ENCODE measurements at regions not wholly inside any gene's neighbourhood (a gene's known extent, or its start where the extent isn't known, plus 50 kb on each side); places are given as distances from the start of the nearest gene placed in this dataset.
"Not testable (repeated sequence)": the region's sequence is repeated elsewhere in the genome, so short reads cannot be mapped to it uniquely, and the experiment has no call there.

DNA sequence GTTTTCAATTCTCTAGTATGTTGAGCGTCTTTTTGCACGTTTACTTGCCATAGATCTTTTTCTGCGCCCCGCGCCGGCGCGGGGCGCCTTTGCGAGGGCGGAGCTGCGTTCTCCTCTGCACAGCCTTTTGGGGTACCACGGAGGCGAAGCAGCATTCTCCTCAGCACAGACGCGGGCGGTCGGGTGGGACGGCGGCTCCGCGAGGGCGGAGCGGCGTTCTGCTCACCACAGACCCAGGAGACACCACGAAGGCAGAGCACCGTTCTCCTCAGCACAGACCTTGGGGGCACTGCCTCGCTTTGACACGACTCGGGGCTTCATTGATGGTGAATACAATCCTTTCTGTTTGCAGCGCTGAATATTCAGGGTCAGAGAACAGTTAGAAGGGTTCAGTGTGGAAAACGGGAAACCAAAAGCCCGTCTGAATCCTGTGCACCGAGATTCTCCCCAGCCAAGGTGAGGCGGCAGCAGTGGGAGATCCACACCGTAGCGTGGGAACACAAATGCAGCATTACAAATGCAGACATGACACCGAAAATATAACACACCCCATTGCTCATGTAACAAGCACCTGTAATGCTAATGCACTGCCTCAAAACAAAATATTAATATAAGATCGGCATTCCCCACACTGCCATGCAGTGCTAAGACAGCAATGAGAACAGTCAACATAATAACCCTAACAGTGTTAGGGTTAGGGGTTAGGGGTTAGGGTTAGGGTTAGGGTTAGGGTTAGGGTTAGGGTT, 190.7 kb upstream of the VIPR2 start:
- not testable (repeated sequence) for FAIRE-seq

DNA sequence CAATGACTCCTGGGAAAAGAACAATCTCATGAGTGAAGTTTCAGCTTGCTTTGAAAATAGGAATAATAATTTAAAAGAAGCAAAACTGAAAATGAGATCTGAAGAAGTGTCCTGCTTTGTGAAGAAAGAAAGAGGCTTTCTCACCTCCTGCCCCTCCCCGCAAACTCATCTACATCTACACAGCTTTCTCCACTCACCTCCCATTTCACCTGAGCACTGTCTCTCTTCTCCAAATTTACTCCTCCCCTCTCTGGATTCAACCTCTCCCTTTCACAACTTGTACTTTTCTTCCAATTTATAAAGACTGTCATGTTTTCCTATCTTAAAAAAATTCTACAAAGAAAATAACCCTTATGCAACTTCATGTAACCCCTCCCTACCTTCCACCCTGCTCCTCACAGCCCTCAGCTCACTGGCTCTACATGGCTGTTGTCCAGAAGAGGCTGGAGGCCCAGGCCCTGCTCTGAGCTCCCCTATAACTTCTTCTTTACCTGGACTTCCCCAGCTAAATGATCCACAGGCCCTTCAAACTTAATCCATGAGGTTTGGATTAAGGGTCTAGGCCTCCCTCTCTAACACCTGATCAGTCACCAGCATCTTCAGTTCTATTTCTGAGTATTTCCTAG, 188.3 kb upstream of the VIPR2 start:
- FAIRE-seq, result not testable (repeated sequence)

DNA sequence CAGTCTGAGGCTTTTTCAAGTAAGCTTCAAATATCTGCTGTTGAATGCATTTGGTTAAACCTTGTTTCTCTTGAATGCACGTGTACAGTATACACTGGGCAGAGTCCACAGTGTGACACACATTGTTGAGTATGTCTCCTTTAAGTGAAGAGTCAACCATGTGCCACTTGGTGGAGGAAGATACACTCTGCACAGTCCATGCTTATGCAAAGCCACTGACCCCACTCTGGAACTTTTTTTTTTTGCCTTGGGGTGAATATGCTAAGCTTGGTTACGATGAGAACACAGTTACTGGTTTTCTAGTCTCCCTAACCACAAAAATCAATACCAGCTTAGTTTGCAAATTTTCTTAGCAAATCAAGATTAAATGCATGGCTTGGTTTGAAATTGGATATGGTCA, 186.8 kb upstream of the VIPR2 start:
- no peak for FAIRE-seq

DNA sequence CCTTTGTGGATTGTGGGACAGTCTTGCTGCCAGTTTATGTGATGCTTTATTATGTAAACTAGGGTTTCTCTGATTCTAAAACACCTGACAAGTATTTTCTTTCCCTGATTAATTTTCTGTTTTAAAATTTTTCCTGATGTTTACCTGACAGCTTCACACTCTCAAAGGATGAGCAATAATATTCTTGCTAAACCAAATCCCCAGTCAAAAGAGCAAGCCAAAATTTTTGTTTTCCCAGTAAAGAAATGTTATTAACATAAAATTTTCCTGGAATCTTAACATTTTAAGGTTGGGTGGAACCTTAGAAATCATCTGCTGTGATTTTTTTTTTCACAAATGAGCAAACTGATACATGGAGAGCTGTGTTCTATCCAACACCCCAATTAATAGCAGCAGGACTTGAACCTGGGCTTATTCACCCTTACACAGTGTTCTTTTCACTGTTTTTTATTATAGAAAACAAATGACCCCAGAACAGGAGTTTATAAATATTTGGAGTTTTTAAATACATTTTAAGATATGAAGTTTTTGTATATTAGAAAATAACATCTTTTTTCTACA, 185.2 kb upstream of the VIPR2 start:
- FAIRE-seq, result no peak

DNA sequence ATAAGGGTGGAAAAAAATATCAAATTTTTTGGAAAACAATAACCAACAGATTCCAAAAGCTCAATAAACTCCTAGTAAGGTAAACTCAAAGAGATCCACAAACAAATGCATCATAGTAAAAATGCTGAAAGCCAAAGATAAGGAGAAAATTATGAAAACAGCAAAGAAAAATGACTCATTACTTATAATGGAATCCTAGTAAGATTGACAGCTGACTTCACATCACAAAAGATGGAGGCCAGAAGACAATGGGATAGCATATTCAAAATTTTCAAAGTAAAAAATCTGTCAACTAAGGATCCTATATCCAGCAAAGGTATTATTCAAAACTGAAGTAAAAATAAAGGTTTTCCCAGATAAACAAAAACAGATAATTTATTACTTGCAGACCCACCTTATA, 183.4 kb upstream of the VIPR2 start:
- no peak for FAIRE-seq

DNA sequence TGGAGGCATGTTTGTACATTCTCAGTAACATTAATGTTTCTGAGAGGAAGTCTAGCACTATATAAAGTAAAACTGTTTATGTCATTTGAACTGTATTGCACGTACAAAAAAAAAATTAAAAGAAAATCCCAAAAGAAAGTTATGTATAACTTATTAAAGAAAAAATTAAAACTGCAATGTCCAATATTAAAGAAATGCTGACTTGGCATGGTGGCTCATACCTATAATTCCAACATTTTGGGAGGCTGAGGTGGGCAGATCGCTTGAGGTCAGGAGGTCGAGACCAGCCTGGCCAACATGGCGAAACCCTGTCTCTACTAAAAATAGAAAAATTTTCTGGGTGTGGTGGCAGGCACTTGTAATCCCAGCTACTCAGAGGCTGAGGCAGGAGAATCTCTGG, 178.7 kb upstream of the VIPR2 start:
- FAIRE-seq, result no peak

DNA sequence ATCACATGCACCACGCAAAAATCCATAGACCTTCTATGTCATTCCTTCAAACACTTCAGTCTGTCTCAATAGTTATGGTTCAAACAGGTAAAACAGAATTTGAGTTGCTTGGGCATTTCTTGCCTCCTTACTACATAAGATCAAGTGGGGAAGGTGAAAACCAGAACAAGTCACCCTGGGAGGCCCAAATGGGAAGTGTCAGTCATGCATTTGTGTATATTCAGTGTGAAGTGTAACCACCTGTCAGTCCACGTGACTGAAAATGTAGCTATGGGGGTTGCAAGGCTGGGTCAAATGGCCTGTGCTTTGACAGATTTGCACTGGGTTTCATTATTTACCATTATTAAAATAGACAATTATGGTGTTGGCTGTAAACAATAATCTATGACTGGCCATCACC, 176.6 kb upstream of the VIPR2 start:
- FAIRE-seq, result no peak

DNA sequence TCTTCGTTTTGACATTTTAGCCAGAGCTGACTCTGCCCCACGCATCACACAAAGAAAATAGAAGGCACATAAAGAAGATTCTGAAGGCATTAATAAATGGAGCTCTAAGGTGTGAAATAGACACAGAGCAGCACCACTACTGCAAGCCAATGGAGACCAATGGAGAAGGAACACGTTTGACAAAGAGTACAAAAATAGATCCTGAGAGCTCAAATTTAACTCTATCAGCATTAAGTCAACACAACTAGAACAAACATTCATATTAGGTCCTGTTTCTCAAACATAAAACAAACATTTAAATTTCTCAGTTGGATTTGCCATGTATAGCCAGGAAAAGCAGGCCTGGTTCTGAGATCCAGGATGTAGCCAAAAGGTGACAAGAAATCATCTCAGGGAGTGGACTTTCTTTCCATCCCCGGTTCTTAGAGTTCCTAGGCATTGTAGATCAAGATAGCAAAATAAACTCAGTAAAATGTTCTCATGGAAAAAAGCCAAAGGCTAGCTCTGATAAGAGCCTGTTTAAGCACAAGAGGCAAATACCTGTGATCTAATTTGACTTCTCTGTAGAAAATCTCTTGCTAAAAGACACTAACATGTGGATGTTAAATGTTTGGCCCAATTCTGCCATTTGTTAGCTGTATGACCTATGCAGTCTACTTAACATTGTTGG, 174.2 kb upstream of the VIPR2 start:
- FAIRE-seq, result no peak

DNA sequence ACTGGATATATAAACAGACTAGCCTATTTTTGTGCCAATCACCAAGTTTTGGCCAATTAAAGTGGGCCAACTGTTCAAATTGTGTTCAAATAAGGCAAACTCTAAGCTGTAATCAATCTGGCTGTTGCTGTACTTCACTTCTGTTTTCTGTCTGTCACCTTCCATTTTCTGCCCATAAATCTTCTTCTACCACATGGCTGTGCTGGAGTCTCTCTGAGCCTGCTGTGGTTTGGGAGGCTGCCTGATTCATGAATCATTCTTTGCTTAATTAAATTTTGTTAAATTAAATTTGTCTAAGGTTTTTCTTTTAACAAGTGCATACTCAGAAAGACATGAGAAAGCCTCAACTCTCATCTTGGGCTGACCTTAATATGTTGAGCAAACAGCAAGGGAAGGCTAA, 172.6 kb upstream of the VIPR2 start:
- FAIRE-seq, result no peak

DNA sequence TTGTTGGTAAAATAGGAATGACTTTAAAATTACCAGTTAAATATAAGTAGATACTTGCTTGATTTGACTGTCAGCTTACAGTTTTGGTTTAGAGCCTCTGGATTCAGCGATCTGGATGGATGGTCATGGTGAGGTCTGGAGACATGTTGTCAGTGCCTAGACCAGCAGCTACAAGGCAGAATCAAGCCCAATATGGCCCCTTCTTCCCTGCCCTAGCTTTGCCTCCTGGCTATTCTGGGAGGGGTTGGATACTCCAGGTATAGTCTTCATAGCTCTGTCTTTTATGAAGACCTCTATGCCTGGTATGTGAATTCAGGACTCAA, 166.5 kb upstream of the VIPR2 start:
- no peak for FAIRE-seq

DNA sequence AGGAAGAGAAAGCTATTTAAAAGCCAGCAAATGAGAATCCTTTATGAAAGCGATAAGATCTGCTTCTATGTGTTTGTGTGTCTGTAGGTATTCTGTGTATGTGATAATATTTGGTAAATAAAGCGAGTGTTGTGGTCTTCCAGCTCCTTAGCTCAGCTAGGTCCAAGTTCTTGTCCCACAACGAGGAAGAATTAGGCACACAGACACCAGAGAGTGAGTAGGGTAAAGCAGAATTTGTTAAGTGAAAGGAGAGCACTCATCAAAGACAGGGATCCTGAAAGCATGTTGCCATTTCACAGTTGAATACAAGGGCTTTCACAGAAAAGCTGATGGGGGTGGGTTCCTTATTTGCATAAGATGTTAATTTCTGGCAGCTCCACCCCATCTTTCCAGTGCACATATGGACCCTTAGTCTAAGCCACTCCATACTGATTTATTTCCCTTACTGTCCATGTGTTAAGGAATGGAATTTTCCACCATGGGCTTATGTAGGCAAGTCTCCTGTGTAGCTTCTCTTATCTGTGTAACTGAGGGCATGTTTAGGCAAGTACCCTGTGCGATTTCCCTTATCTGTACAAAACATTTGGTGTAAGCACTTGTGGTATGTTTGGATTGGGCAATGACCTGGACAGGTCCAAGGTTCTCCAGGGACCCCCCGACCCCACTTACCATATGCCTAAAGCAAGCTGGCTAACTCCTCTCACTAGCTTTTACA, 165.9 kb upstream of the VIPR2 start:
- FAIRE-seq, result no peak

DNA sequence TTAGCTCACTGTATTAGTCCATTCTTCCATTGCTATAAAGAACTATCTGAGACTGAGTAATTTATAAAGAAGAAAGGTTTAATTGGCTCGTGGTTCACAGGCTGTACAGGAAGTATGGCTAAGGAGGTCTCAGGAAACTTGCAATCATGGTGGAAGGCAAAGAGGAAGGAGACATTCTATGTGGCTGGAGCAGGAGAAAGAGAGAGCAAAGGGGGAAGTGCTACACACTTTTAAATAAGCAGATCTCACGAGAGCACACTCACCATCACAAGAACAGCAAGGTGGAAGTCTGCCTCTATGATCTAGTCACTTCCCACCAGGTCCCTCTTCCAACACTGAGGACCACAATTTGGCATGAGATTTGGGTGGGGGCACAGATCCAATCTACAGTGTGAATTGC, 164.5 kb upstream of the VIPR2 start:
- FAIRE-seq, result not testable (repeated sequence)

DNA sequence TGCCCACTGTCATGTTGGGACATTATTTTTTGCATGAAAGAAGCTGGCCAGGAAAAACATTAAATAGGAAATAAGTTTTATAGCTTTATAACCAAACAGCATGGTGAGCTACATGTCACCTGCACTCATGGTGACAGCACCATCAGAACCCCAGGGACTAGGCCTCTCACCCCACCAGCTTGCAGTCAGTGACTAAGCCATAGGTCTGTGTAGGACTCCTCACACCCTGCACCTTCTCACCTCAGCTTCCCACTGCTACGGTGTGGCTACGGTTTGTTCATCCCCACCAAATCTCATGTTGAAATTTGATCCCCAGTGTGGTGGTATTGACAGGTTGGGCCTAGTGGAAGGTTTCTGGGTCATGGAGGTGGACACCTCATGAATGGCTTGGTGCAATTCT, 161.3 kb upstream of the VIPR2 start:
- FAIRE-seq, result no peak

DNA sequence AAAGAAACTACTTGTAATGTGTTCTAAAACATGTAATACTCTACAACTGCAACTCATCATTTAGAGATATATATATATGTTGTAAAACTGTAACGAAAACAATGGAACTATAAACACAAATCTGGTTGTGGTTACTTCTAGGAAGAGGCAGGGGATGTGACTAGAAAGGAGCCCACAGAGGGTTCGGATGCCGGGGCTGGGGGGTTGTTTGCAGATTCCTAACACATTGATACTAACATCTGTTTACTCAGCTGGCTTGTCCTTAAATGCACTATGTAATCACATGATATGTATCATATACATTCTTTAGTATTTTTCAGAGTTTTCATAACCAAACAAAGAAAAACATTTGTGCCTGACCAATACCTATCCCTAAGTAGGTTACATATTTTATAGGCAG, 160.5 kb upstream of the VIPR2 start:
- FAIRE-seq, result not testable (repeated sequence)

DNA sequence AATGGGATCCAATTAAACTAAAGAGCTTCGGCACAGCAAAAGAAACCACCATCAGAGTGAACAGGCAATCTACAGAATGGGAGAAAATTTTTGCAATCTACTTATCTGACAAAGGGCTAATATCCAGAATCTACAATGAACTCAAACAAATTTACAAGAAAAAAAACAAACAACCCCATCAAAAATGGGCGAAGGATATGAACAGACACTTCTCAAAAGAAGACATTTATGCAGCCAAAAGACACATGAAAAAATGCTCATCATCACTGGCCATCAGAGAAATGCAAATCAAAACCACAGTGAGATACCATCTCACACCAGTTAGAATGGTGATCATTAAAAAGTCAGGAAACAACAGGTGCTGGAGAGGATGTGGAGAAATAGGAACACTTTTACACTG, 158.8 kb upstream of the VIPR2 start:
- FAIRE-seq, result not testable (repeated sequence)

DNA sequence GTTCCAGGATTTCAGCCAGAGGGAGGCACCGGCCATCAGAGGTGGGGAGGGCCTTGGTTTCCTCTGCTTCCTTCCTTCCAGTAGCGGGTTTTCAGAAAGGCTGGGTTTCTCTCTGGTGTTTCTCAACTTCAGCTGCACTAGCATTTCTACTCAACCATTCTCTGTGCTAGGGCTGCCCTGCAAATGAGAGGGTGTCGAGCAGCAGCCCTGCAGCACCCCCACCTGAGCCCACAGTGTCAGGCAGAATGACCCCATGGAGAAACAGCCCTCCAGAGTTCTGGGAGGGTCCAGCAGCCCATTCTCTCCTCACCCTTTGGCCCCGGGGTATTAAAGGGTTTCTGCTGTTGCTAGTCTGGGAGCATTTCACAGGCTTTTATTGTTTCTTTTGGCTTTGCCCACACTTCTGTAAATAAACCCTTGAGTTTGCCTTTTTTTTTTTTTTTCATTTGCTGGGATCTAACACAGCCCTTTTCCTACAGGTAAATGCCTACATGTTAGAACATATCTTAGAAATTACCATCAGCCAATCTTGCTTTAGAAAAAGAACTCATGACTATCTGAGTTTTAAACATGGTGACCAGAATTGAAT, 151.5 kb upstream of the VIPR2 start:
- no peak for FAIRE-seq

DNA sequence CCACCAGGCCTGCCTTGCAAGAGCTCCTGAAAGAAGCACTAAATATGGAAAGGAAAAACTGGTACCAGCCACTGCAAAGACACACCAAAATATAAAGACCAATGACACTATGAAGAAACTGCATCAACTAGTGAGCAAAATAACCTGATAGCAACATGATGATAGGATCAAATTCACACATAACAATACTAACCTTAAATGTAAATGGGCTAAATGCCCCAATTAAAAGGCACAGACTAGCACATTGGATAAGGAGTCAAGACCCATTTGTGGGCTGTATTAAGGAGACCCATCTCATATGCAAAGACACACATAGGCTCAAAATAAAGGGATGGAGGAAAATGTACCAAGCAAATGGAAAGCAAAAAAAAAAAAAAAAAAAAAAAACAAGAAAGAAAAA, 141.8 kb upstream of the VIPR2 start:
- FAIRE-seq, result not testable (repeated sequence)

DNA sequence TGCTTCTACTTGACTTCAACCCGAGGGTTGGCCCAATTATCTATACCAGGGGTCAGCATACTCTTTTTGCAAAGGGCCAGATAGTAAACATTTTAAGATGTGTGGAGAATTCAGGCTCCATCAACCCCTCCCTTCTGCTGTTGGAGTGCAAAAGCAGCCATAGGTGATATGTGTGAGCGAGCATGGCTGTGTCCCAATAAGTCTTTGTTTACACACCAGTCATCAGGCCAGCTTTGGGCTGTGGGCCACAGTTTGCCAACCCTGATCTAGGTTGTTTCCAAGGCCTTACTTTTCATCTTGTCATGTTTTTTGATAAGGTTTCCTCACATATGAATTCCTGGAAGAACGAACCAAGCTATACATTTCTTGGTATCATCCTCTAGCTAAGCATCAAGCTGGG, 136.9 kb upstream of the VIPR2 start:
- no peak for FAIRE-seq

DNA sequence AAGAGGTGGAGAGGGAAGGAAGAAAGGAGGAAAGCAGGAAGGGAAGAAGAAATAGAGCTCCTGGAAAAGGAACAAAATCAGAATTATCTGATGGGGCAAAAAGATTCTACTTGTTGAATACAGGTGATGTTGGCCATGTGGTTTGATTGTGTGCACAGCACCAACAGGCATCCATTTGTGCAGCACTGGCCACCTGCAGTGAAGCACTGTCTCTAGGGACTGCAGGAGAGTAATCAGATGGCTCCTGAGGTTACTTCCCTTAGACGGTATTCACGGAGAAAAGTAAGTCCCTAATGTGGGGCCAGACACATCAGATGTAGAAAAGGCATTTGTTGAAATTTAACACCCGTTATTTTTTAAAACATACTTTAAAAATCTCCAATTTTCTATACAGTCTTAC, 135.3 kb upstream of the VIPR2 start:
- FAIRE-seq, result no peak

DNA sequence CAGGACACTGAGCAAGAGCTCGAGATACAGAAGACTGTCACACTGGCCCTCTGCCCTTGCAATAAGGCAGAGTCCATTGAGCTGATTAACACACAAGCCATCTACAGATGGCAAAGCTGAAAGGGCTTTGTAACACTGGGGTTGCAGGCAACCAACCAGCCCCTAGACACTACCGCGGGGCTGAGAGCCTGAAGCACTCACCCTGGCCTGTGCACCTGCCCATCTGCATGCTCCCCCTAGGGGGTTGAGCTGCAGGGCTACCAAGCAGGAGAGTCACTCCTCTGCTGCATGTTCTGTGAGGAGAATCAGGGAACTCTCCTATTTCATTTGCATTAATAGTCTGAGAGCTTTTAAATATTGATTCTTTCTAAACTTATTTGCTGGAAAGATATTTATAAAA, 128.1 kb upstream of the VIPR2 start:
- FAIRE-seq, result no peak

DNA sequence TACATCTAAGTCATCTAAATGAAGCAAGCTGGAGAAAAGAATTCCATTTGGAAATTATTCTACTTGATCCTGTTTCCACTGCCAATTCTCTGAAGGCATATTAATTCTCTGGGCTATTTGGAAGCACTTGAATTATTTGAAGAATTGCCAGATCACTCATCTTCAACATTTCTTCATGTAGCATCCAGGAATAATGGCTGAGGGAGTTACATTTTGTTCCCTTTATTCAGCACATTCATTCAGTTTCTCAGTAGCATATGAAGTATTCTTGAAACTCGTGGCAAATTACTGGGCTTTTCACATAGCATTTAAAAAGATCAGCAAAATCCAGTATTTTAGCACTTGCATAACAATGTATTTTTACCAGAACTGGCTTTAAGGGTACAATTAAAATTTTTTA, 127.1 kb upstream of the VIPR2 start:
- FAIRE-seq, result no peak

DNA sequence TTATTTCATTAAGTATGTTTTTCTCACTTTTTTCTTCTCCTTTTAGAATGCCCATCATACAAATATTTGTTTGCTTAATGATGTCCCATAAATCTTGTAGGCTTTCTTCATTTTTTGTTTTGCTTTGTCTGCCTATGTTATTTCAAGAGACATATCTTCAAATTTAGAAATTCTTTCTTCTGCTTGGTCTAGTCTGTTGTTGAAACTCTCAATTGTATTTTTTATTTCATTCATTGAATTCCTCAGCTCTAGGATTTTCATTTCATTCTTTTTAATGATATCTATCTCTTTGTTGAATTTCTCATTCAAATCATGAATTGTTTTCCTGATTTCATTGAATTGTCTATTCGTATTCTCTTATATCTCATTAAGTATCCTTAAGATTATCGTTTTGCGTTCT, 125.1 kb upstream of the VIPR2 start:
- FAIRE-seq, result no peak

DNA sequence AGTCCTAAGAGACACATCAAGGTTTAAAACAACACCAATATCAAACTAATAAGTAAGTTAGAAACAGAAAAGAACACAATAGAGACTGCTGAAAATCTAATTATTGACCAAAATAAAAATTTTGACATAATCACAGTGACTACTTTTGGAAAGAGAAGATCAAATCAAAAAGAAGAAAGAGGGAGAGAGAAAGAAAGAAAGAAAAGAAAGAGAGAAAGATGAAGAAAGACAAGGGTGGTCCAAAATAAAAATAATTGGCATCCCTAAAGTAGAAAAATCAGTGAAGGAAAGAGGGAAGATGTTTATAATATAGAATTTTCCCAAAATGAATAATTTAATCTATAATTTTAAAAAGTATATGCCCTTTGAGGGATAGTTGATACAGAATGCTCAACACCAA, 118.8 kb upstream of the VIPR2 start:
- FAIRE-seq, result no peak

Measured in endometrium (tissue), 2 donors.